ENCODE measurements at regions not wholly inside any gene's neighbourhood (a gene's known extent, or its start where the extent isn't known, plus 50 kb on each side); places are given as distances from the start of the nearest gene placed in this dataset.
A peak's percentile ranks its signal among the peaks of the same experiment; 100 is the strongest.

DNA sequence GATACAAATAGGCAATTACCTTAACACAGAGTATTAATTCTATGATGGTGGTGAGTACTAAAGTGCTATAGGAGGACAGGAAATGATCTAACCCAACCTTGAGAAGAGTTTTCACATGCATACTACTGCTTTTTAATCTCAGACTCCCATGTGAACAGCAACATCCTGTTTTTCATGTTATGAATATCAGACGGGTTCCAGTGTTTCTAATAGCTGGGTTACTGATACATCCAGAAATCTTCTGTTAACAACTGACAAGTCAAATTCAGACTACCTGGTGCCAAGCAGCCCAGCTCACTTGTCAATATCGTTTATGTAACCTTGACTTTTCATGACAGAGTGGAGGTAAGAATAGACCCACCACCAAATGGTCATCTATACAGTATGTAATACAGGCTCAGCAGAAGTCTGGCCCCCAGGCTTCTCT, 220.2 kb upstream of the COL8A1 start:
- Histone ChIP-seq H3K36me3 (replicated peaks in 1 of 2; ENCODE audit: control insufficient read depth in 2 of 2, insufficient read depth in 2 of 2, low read length in 2 of 2) (no peaks in the 10 kb centered on the region), H4K91ac (ENCODE audit: low read depth, low read length, poor library complexity) (no peak overlapping the region), H4K8ac (ENCODE audit: low read depth, low read length) (no peak overlapping the region), H2BK120ac (ENCODE audit: low read depth, low read length) (no peak overlapping the region), H3K4me3 (ENCODE audit: low read length in 2 of 2) (no peak overlapping the region), H3K14ac (ENCODE audit: low read length) (no peak overlapping the region), H3K27me3 (ENCODE audit: control insufficient read depth in 3 of 3, insufficient read depth in 3 of 3, low read depth in 1 of 3, low read length in 3 of 3) (no peaks in the 10 kb centered on the region), H2AK5ac (ENCODE audit: low read depth, low read length) (no peak overlapping the region), H3K9ac (ENCODE audit: low read depth, low read length, poor library complexity) (no peak overlapping the region), H3K27ac (replicated peaks; ENCODE audit: low read length) (no peak overlapping the region), H3K23ac (ENCODE audit: low read depth, low read length, poor library complexity) (no peak overlapping the region), H3K4me2 (ENCODE audit: insufficient read depth, low read length, poor library complexity, severe bottlenecking) (no peak overlapping the region), H3K18ac (ENCODE audit: low read length) (no peak overlapping the region), H3K4ac (ENCODE audit: low read length) (no peak overlapping the region), H2BK5ac (ENCODE audit: low read length) (no peak overlapping the region), H2AFZ (ENCODE audit: low read length) (no peak overlapping the region), H2BK12ac (ENCODE audit: low read length) (no peak overlapping the region), H3K4me1 (ENCODE audit: control insufficient read depth in 2 of 2, insufficient read depth in 1 of 2, low read depth in 1 of 2, low read length in 2 of 2) (no peaks in the 10 kb centered on the region), H3K9me3 (replicated peaks in 1 of 2; ENCODE audit: control insufficient read depth in 2 of 2, insufficient read depth in 1 of 2, low read depth in 1 of 2, low read length in 2 of 2) (no peaks in the 10 kb centered on the region), H3K79me1 (ENCODE audit: low read depth, low read length) (no peaks in the 10 kb centered on the region), H2BK15ac (ENCODE audit: low read length) (no peak overlapping the region)
- no peak for DNase-seq (ENCODE audit: low spot score)
- WGBS, 2 donors (ENCODE audit: extremely low coverage in 2 of 2, insufficient read length in 2 of 2, insufficient replicate concordance in 1 of 2) = no CpG with 5 or more reads among the region's 2 CpGs

DNA sequence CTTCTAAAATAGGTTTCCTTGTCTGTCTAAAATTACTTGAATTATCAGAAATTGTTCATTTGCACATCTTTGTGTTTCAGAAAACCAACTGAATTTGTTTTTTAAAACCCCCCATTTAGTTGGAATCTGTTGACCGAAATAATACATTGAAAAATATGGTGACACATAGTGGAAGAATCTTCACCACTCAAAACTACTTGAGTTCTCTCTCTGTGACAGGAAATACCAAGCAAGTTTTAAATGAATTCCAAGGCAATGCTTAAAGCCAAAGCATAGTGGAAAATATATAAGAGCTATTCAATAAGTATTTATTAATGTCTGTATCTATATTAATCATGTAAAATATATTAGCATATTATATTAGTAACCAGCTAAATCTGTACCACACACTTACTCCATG, 224.9 kb upstream of the COL8A1 start:
- H4K8ac ChIP-seq (ENCODE audit: low read depth, low read length) = no peak overlapping the region
- H3K27ac ChIP-seq (replicated peaks; ENCODE audit: low read length) = no peak overlapping the region

DNA sequence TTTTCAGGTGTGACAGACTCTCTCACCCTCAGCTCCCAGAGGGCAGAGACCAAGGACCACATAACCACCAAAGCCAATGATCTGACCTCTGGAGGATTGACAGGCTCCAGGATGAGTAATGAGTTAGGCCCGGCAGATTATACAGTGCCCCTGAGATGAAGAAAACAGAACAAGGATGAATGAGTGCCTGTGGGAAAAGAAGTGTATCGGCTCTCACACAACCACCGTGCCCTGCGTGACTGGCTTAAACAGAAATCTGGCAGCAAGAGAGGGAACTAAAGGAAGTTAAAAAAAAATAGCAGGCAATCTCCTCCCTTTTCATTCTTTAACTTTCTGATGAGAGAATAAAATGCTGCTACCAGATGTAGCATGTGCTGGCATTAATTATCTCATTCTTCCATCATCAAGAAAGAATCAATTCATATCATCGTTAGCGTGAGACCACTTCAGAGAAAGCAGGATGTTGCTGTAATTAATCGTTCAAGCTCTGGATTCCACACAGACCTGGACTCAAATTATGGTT, 227.5 kb upstream of the COL8A1 start:
- H3K36me3 ChIP-seq (replicated peaks in 1 of 2; ENCODE audit: control insufficient read depth in 2 of 2, insufficient read depth in 2 of 2, low read length in 2 of 2) = no peaks in the 10 kb centered on the region
- H3K18ac ChIP-seq (ENCODE audit: low read length) = no peak overlapping the region
- no peaks in the 10 kb centered on the region for H3K79me1 ChIP-seq (ENCODE audit: low read depth, low read length)
- no peak overlapping the region for H3K9ac ChIP-seq (ENCODE audit: low read depth, low read length, poor library complexity)
- H2AK5ac ChIP-seq (ENCODE audit: low read depth, low read length) = no peak overlapping the region
- H2BK12ac ChIP-seq (ENCODE audit: low read length) = no peak overlapping the region
- H2BK15ac ChIP-seq (ENCODE audit: low read length) = no peak overlapping the region
- H3K14ac ChIP-seq (ENCODE audit: low read length) = no peak overlapping the region
- no peak overlapping the region for H3K27ac ChIP-seq (replicated peaks; ENCODE audit: low read length)
- no CpG with 5 or more reads among the region's 7 CpGs for WGBS, 2 donors (ENCODE audit: extremely low coverage in 2 of 2, insufficient read length in 2 of 2, insufficient replicate concordance in 1 of 2)
- no peak overlapping the region for H3K4ac ChIP-seq (ENCODE audit: low read length)
- H3K4me2 ChIP-seq (ENCODE audit: insufficient read depth, low read length, poor library complexity, severe bottlenecking) = no peak overlapping the region
- H4K8ac ChIP-seq (ENCODE audit: low read depth, low read length) = no peak overlapping the region
- H2AFZ ChIP-seq (ENCODE audit: low read length) = peak overlapping the region; percentile 24
- no peak overlapping the region for H2BK120ac ChIP-seq (ENCODE audit: low read depth, low read length)
- H3K4me1 ChIP-seq (ENCODE audit: control insufficient read depth in 2 of 2, insufficient read depth in 1 of 2, low read depth in 1 of 2, low read length in 2 of 2) = peaks cover 0 to 3% of the 10 kb centered on the region in 2 donors
- no peak overlapping the region for H2BK5ac ChIP-seq (ENCODE audit: low read length)
- DNase-seq (ENCODE audit: low spot score) = peak; percentile 9
- no peak overlapping the region for H3K4me3 ChIP-seq (ENCODE audit: low read length in 2 of 2)
- no peaks in the 10 kb centered on the region for H3K9me3 ChIP-seq (replicated peaks in 1 of 2; ENCODE audit: control insufficient read depth in 2 of 2, insufficient read depth in 1 of 2, low read depth in 1 of 2, low read length in 2 of 2)
- no peak overlapping the region for H4K91ac ChIP-seq (ENCODE audit: low read depth, low read length, poor library complexity)
- no peaks in the 10 kb centered on the region for H3K27me3 ChIP-seq (ENCODE audit: control insufficient read depth in 3 of 3, insufficient read depth in 3 of 3, low read depth in 1 of 3, low read length in 3 of 3)
- no peak overlapping the region for H3K23ac ChIP-seq (ENCODE audit: low read depth, low read length, poor library complexity)

More for the DNA sequence above, 224.9 kb upstream of the COL8A1 start:
- Histone ChIP-seq H3K4me2 (ENCODE audit: insufficient read depth, low read length, poor library complexity, severe bottlenecking) (no peak overlapping the region), H3K79me1 (ENCODE audit: low read depth, low read length) (no peaks in the 10 kb centered on the region), H3K4me1 (ENCODE audit: control insufficient read depth in 2 of 2, insufficient read depth in 1 of 2, low read depth in 1 of 2, low read length in 2 of 2) (peaks cover 0 to 3% of the 10 kb centered on the region in 2 donors), H3K36me3 (replicated peaks in 1 of 2; ENCODE audit: control insufficient read depth in 2 of 2, insufficient read depth in 2 of 2, low read length in 2 of 2) (no peaks in the 10 kb centered on the region), H2BK5ac (ENCODE audit: low read length) (no peak overlapping the region), H2BK15ac (ENCODE audit: low read length) (no peak overlapping the region), H3K4me3 (ENCODE audit: low read length in 2 of 2) (no peak overlapping the region), H3K9me3 (replicated peaks in 1 of 2; ENCODE audit: control insufficient read depth in 2 of 2, insufficient read depth in 1 of 2, low read depth in 1 of 2, low read length in 2 of 2) (no peaks in the 10 kb centered on the region), H2AK5ac (ENCODE audit: low read depth, low read length) (no peak overlapping the region), H2BK120ac (ENCODE audit: low read depth, low read length) (no peak overlapping the region), H2AFZ (ENCODE audit: low read length) (no peak overlapping the region), H3K27me3 (ENCODE audit: control insufficient read depth in 3 of 3, insufficient read depth in 3 of 3, low read depth in 1 of 3, low read length in 3 of 3) (no peaks in the 10 kb centered on the region), H3K9ac (ENCODE audit: low read depth, low read length, poor library complexity) (no peak overlapping the region), H3K14ac (ENCODE audit: low read length) (no peak overlapping the region), H4K91ac (ENCODE audit: low read depth, low read length, poor library complexity) (no peak overlapping the region), H3K23ac (ENCODE audit: low read depth, low read length, poor library complexity) (no peak overlapping the region), H3K4ac (ENCODE audit: low read length) (no peak overlapping the region), H3K18ac (ENCODE audit: low read length) (no peak overlapping the region), H2BK12ac (ENCODE audit: low read length) (no peak overlapping the region)
- DNase-seq (ENCODE audit: low spot score) = no peak
- no CpG with 5 or more reads among the region's 1 CpG for WGBS, 2 donors (ENCODE audit: extremely low coverage in 2 of 2, insufficient read length in 2 of 2, insufficient replicate concordance in 1 of 2)

DNA sequence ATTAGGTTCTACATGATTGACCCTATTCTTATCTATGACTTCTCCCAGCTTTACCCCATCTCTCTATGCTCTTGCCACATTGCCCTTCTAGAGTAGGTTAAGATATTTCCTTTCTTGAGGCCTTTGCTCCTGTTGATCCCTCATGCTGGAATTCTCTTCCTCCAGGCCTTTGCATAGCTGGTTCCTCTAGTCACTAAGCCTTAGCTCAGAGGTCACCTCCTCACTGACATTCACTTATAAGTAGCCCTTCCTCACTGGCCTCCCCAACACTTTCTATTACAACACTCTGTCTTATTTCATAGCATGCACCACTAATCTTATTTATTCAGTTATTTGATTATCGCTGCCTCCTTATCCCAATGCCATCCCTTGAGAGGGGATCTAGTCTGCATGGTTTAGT, 228.4 kb upstream of the COL8A1 start:
- Histone ChIP-seq H3K23ac (ENCODE audit: low read depth, low read length, poor library complexity) (no peak overlapping the region), H2AK5ac (ENCODE audit: low read depth, low read length) (no peak overlapping the region), H3K27me3 (ENCODE audit: control insufficient read depth in 3 of 3, insufficient read depth in 3 of 3, low read depth in 1 of 3, low read length in 3 of 3) (no peaks in the 10 kb centered on the region), H2BK12ac (ENCODE audit: low read length) (no peak overlapping the region), H3K36me3 (replicated peaks in 1 of 2; ENCODE audit: control insufficient read depth in 2 of 2, insufficient read depth in 2 of 2, low read length in 2 of 2) (no peaks in the 10 kb centered on the region), H3K79me1 (ENCODE audit: low read depth, low read length) (no peaks in the 10 kb centered on the region), H3K4me1 (ENCODE audit: control insufficient read depth in 2 of 2, insufficient read depth in 1 of 2, low read depth in 1 of 2, low read length in 2 of 2) (peaks cover 0 to 3% of the 10 kb centered on the region in 2 donors), H2BK15ac (ENCODE audit: low read length) (no peak overlapping the region), H3K4me3 (ENCODE audit: low read length in 2 of 2) (no peak overlapping the region), H3K4ac (ENCODE audit: low read length) (no peak overlapping the region), H4K91ac (ENCODE audit: low read depth, low read length, poor library complexity) (no peak overlapping the region), H3K4me2 (ENCODE audit: insufficient read depth, low read length, poor library complexity, severe bottlenecking) (no peak overlapping the region), H3K18ac (ENCODE audit: low read length) (no peak overlapping the region), H4K8ac (ENCODE audit: low read depth, low read length) (no peak overlapping the region), H3K14ac (ENCODE audit: low read length) (no peak overlapping the region), H3K27ac (replicated peaks; ENCODE audit: low read length) (no peak overlapping the region), H3K9ac (ENCODE audit: low read depth, low read length, poor library complexity) (no peak overlapping the region), H2BK120ac (ENCODE audit: low read depth, low read length) (no peak overlapping the region), H2AFZ (ENCODE audit: low read length) (no peak overlapping the region), H2BK5ac (ENCODE audit: low read length) (no peak overlapping the region), H3K9me3 (replicated peaks in 1 of 2; ENCODE audit: control insufficient read depth in 2 of 2, insufficient read depth in 1 of 2, low read depth in 1 of 2, low read length in 2 of 2) (no peaks in the 10 kb centered on the region)
- no CpG with 5 or more reads among the region's 1 CpG for WGBS, 2 donors (ENCODE audit: extremely low coverage in 2 of 2, insufficient read length in 2 of 2, insufficient replicate concordance in 1 of 2)
- DNase-seq (ENCODE audit: low spot score) = no peak
